ENCODE measurements at regions not wholly inside any gene's neighbourhood (a gene's known extent, or its start where the extent isn't known, plus 50 kb on each side); places are given as distances from the start of the nearest gene placed in this dataset.

GRCh38 chr5:159784993-159785392 lies 131.3 kb upstream of the ADRA1B start:
- no peak for DNase-seq (ENCODE audit: low read depth)
- TF ChIP-seq, protein P1, sequence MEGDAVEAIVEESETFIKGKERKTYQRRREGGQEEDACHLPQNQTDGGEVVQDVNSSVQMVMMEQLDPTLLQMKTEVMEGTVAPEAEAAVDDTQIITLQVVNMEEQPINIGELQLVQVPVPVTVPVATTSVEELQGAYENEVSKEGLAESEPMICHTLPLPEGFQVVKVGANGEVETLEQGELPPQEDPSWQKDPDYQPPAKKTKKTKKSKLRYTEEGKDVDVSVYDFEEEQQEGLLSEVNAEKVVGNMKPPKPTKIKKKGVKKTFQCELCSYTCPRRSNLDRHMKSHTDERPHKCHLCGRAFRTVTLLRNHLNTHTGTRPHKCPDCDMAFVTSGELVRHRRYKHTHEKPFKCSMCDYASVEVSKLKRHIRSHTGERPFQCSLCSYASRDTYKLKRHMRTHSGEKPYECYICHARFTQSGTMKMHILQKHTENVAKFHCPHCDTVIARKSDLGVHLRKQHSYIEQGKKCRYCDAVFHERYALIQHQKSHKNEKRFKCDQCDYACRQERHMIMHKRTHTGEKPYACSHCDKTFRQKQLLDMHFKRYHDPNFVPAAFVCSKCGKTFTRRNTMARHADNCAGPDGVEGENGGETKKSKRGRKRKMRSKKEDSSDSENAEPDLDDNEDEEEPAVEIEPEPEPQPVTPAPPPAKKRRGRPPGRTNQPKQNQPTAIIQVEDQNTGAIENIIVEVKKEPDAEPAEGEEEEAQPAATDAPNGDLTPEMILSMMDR (conservative IDR thresholded peaks at IDR 0.05; ENCODE audit: low read length), result no peak
- H3K4me3 ChIP-seq (ENCODE audit: low read length), result no peak overlapping the region

DNA sequence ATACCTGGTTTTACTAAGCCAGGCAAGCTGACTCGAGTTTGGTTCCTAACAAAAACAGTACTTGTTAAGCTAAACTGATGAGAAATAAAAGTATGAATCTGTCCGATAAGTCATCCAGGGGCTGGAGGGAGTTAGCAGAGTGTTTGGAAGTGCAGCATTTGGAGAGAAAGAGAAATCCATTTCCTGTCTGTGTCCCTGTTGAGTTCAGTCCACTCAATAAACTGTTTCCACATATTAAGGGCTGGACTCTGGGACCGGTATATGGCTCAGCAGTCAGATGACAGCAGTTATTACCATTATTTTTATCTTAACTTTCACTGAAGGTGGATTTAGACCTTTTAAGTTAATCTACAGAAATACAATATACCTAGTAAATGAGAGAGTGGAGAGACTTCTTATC lies 130.6 kb upstream of the ADRA1B start:
- TF ChIP-seq, protein P1 (conservative IDR thresholded peaks at IDR 0.05; ENCODE audit: low read length), result no peak

DNA sequence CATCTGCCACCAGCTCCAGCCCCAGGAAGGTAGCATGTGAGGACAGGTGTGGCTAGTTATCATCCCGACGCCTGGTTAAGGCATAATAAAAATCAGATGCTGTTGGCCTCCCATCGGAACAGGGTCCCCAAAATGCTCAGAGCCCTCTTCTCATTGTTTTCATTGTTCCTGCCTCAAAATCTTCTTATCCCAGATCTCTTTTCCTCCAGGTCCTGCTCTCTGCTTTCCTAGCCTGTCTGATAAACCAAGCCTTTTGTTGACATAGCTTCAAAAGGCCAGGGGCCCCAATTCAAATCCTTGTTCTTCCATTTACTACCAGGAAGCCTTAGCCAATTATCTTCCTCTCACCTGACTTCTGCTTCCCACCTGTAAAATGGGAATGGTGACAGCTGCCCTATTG lies 130.1 kb upstream of the ADRA1B start:
- TF ChIP-seq, protein P1 (conservative IDR thresholded peaks at IDR 0.05; ENCODE audit: low read length), result no peak
- DNase-seq (ENCODE audit: low read depth), result no peak
- no peak overlapping the region for H3K4me3 ChIP-seq (ENCODE audit: low read length)

More for the DNA sequence above, 130.6 kb upstream of the ADRA1B start:
- H3K4me3 ChIP-seq (ENCODE audit: low read length), result no peak overlapping the region
- DNase-seq (ENCODE audit: low read depth), result no peak

GRCh38 chr5:159786901-159787691 lies 129.2 kb upstream of the ADRA1B start:
- TF ChIP-seq, protein P1 (conservative IDR thresholded peaks at IDR 0.05; ENCODE audit: low read length), result no peak

GRCh38 chr5:159787837-159788236 lies 128.4 kb upstream of the ADRA1B start:
- no peak overlapping the region for H3K4me3 ChIP-seq (ENCODE audit: low read length)
- TF ChIP-seq, protein P1 (conservative IDR thresholded peaks at IDR 0.05; ENCODE audit: low read length), result no peak
- no peak for DNase-seq (ENCODE audit: low read depth)

More at GRCh38 chr5:159786901-159787691, 129.2 kb upstream of the ADRA1B start:
- no peak overlapping the region for H3K4me3 ChIP-seq (ENCODE audit: low read length)
- peak; percentile 84 for DNase-seq (ENCODE audit: low read depth)

GRCh38 chr5:159788835-159789331 lies 127.4 kb upstream of the ADRA1B start:
- DNase-seq (ENCODE audit: low read depth), result no peak
- no peak overlapping the region for H3K4me3 ChIP-seq (ENCODE audit: low read length)
- TF ChIP-seq, protein P1 (conservative IDR thresholded peaks at IDR 0.05; ENCODE audit: low read length), result no peak

GRCh38 chr5:159792180-159792579 lies 124.1 kb upstream of the ADRA1B start:
- no peak overlapping the region for H3K4me3 ChIP-seq (ENCODE audit: low read length)
- TF ChIP-seq, protein P1 (conservative IDR thresholded peaks at IDR 0.05; ENCODE audit: low read length), result no peak
- no peak for DNase-seq (ENCODE audit: low read depth)

Measured in AG10803 (cell line).